Neutrophil (primary cell): ENCODE measurements at regions not wholly inside any gene's neighbourhood (a gene's known extent, or its start where the extent isn't known, plus 50 kb on each side); places are given as distances from the start of the nearest gene placed in this dataset.

ENCODE experiments used
- H3K27ac ChIP-seq: fragments of 200-600 bp; sonication (generic); 2 replicates; pipeline ENCODE4 v1.5.1; 2016; ENCODE audit warnings: mild to moderate bottlenecking, moderate library complexity
- H3K27me3 ChIP-seq: fragments of 200-600 bp; sonication (generic); 2 replicates; pipeline ENCODE4 v1.6.0; 2016; ENCODE audit warnings: mild to moderate bottlenecking
- H3K36me3 ChIP-seq: fragments of 200-600 bp; sonication (generic); 2 replicates; pipeline ENCODE4 v1.5.1; 2017
- H3K4me1 ChIP-seq, 2 experiments: fragments of 200-600 bp in 1 of 2; sonication (generic) in 1 of 2; 1 replicate in 1 of 2; 2 replicates in 1 of 2; pipeline versions ENCODE4 v1.5.1 to v1.6.1; 2013 to 2016; ENCODE audit warnings: low read depth in 1 of 2, low read length in 1 of 2, mild to moderate bottlenecking in 1 of 2, moderate library complexity in 1 of 2; ENCODE audit not compliant: control insufficient read depth in 1 of 2, insufficient read depth in 1 of 2
- H3K4me3 ChIP-seq, 2 experiments: fragments of 200-600 bp in 1 of 2; sonication (generic) in 1 of 2; 1 replicate in 1 of 2; 2 replicates in 1 of 2; pipeline ENCODE4 v1.5.1; 2013 to 2016; ENCODE audit warnings: low read depth in 1 of 2, low read length in 1 of 2, mild to moderate bottlenecking in 1 of 2, moderate library complexity in 1 of 2
- H3K9me3 ChIP-seq: fragments of 200-600 bp; sonication (generic); 2 replicates; pipeline ENCODE4 v1.5.1; 2016
- CTCF ChIP-seq: fragments of 200-600 bp; sonication (generic); IDR thresholded peaks from 2 replicates; pipeline ENCODE4 v1.5.1; 2016; ENCODE audit warnings: antibody characterized with exemption

DNA sequence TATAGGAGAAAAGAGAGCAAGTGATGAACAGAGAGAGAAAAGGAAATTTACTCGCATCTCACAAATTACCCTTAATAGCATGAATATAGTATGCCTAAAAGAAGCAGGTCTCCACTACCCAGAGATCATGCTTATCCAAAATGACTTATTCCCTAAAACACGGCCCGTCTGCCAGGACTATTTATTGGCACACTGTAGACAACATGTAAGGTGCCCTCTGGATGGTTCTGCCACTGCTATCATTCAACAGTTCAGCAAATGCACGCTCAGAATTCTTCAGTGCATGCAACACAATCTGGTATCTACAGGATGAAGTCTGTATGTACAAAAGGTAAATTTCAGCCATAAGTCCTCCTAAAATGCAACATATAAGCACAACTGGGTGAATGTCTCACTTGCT, 465.8 kb downstream of the SHQ1 start:
- Histone ChIP-seq H3K4me1 (peaks cover 50 to 59% of the 10 kb centered on the region in 2 experiments), H3K27me3 (no peaks in the 10 kb centered on the region), H3K27ac (no peak overlapping the region), H3K9me3 (no peaks in the 10 kb centered on the region), H3K36me3 (peaks cover 16% of the 10 kb centered on the region), H3K4me3 (no peak overlapping the region)
- no peak for TF ChIP-seq CTCF

DNA sequence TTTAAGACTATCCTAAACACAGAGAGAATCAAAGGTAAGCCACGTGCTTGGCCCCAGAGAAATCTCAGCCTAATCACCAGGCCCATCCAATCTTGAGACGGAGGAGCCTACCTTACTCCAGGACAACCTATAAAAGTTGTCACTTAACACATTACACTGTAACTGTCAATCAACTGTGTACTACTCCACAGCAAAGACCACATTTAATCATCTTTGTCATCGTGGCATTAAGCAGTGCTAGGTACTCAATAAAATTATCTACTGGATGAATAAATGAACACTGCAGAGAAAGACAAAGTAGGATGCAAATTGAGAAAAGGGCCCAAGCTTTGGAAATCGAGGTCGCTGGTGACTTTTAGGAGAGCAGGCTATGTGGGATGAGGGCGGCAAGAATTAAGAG, 466.7 kb downstream of the SHQ1 start:
- TF ChIP-seq CTCF, result no peak
- Histone ChIP-seq H3K36me3 (peaks cover 19% of the 10 kb centered on the region), H3K9me3 (no peaks in the 10 kb centered on the region), H3K4me1 (peaks cover 52 to 66% of the 10 kb centered on the region in 2 experiments), H3K4me3 (no peak overlapping the region), H3K27ac (peak overlapping the region; percentile 57), H3K27me3 (no peaks in the 10 kb centered on the region)

GRCh38 chr3:72380711-72381493, 467.3 kb downstream of the SHQ1 start:
- TF ChIP-seq CTCF, result no peak
- H3K4me1 ChIP-seq, result peaks cover 53 to 73% of the 10 kb centered on the region in 2 experiments
- peak overlapping the region; percentile 57 for H3K27ac ChIP-seq
- H3K36me3 ChIP-seq, result peaks cover 19% of the 10 kb centered on the region
- H3K27me3 ChIP-seq, result no peaks in the 10 kb centered on the region
- H3K4me3 ChIP-seq, result no peak overlapping the region
- H3K9me3 ChIP-seq, result no peaks in the 10 kb centered on the region

- Histone ChIP-seq H3K9me3 (no peaks in the 10 kb centered on the region), H3K4me1 (peaks cover 59 to 79% of the 10 kb centered on the region in 2 experiments), H3K27ac (peak overlapping the region; percentile 57)
These were observed 468.1 kb downstream of the SHQ1 start for GRCh38 chr3:72380193-72380592.

GRCh38 chr3:72379500-72380187, 468.6 kb downstream of the SHQ1 start:
- Histone ChIP-seq H3K4me3 (no peak overlapping the region), H3K9me3 (no peaks in the 10 kb centered on the region), H3K4me1 (peaks cover 54 to 75% of the 10 kb centered on the region in 2 experiments), H3K27ac (peak overlapping the region; percentile 14), H3K36me3 (peaks cover 19% of the 10 kb centered on the region), H3K27me3 (no peaks in the 10 kb centered on the region)
- no peak for TF ChIP-seq CTCF

More at GRCh38 chr3:72380193-72380592, 468.1 kb downstream of the SHQ1 start:
- no peaks in the 10 kb centered on the region for H3K27me3 ChIP-seq
- H3K36me3 ChIP-seq, result peaks cover 19% of the 10 kb centered on the region
- TF ChIP-seq CTCF, result no peak
- no peak overlapping the region for H3K4me3 ChIP-seq
